HUDEP-2 (cell line): ENCODE measurements at regions not wholly inside any gene's neighbourhood (a gene's known extent, or its start where the extent isn't known, plus 50 kb on each side); places are given as distances from the start of the nearest gene placed in this dataset.
A peak's percentile ranks its signal among the peaks of the same experiment; 100 is the strongest.
"Not testable (repeated sequence)": the region's sequence is repeated elsewhere in the genome, so short reads cannot be mapped to it uniquely, and the experiment has no call there.

Experiments used
- DNase-seq, 76 experiments: peaks; one replicate each; lab custom pipeline; 2025; ENCODE audit not compliant: unreplicated experiment in 76 of 76; lab: John Stamatoyannopoulos, UW

GRCh38 chr5:54885636-54886035 is 99.8 kb downstream of the ESM1 start:
- DNase-seq = no peak

DNA sequence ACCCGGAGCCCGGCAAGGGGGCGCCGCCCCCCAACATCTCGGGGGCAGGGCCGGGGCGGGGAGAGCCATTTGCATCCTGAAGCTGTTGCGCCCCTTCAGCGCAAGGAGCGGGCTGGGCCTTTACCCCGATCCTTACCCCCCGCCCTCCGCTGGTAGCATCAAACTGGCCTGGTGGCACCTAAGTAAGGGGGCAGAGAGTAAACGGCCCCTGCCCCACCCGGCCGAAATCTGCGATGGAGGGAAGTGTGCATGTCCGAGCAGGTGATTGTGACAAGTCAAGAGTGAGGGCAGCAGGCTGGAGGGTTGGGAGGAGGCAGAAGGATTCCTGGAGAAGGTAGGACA is 101.2 kb downstream of the ESM1 start:
- DNase-seq = no peak

- no peak for DNase-seq
Measured at GRCh38 chr5:54883374-54884194, 101.8 kb downstream of the ESM1 start.

DNA sequence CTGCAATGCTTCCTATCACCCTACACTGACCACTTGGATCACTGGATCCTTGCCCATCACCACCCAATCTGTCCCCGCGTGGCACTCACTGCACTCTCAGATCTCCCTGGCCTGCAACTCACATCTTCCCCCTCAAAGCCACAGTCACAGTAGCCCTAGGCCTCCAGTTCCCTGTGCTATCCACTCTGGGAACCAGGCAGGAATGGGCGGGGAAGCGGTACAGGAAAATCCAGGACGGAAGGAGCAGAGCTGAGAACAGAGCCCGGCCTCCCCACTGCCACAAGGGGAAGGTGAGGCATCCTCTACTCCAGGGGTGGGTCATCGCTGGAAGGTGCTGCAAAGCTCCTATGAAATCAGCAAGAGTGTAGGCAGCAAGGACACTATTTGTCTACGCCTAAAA is 102.6 kb downstream of the ESM1 start:
- DNase-seq = no peak

- no peak for DNase-seq
Measured at GRCh38 chr5:54882101-54882500, 103.3 kb downstream of the ESM1 start.

GRCh38 chr5:54881286-54882005 is 103.9 kb downstream of the ESM1 start:
- DNase-seq = no peak

GRCh38 chr5:54876976-54877375 is 108.4 kb downstream of the ESM1 start:
- no peak for DNase-seq

GRCh38 chr5:54876556-54876955 is 108.8 kb downstream of the ESM1 start:
- DNase-seq = no peak

GRCh38 chr5:54874337-54875021 is 110.9 kb downstream of the ESM1 start:
- DNase-seq = no peak

DNA sequence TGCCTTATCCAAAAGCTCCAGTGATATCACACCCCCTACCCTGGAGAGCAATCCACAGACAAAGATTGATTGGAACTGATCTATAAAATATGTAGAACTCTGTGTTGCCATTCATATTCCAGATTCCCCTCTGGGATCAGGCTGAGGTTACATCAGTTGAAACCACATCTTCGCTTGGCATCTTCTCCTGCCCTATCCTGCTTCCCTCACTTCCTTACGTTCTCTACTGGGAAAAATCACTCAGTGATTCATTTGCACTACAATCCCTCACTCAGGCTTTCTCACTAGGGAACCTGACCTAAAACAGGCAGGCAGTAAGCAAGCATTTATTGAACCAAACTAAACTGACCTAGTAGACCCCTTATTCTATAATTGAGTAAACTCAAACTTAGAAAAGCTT is 111.7 kb downstream of the ESM1 start:
- DNase-seq = no peak

- no peak for DNase-seq
Measured at GRCh38 chr5:54872810-54873209, 112.6 kb downstream of the ESM1 start.

- no peak for DNase-seq
Measured at GRCh38 chr5:54870271-54870670, 115.1 kb downstream of the ESM1 start.

GRCh38 chr5:54869691-54870090 is 115.7 kb downstream of the ESM1 start:
- no peak for DNase-seq

DNA sequence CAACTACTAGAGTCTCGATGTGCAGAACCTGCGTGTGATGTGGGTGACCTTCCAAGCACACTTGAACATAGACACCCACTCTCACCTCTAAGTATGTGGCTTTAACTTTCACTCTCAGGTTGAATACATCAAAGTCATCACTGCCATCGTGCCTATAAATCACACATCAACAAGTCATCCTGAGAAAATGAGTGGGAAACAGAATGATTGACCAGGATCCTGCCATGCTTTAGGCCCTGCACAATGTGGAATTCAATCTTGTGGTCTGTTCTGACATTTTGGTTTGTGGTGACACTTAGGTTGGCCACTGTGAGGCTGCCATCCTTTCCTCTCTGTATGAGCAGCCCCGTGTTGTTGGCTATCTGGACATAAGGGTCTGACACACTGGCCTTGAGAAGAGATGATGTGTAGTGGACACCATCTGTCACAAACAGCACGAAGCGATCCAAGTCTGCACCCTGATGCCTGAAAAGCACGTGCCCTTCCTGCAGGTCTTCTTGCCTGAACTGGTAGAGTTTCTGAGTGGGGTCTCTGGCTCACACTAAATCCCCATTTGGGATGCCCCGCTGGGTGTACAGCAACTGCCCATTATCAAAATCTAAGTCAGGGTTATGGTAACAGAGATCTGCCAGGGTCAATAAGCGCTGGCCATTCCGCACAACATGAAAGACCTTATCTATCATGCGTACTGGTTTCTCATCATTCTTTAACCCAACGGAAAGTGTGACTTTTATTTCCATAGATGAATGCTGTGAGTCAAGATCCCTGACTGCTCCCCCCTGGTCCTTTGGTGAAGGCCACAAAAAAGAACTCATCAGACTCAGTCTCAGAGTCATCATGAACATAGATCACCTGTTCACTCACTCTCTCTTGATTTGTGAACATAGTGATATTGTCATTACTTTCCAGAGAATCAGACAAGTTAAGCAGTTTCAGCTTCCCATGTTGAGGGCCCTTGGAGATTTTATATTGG is 116.6 kb downstream of the ESM1 start:
- no peak for DNase-seq

GRCh38 chr5:54867310-54867944 is 118.0 kb downstream of the ESM1 start:
- DNase-seq = peak in 20 of 76 experiments; percentile 3 to 42 (median 10)

DNA sequence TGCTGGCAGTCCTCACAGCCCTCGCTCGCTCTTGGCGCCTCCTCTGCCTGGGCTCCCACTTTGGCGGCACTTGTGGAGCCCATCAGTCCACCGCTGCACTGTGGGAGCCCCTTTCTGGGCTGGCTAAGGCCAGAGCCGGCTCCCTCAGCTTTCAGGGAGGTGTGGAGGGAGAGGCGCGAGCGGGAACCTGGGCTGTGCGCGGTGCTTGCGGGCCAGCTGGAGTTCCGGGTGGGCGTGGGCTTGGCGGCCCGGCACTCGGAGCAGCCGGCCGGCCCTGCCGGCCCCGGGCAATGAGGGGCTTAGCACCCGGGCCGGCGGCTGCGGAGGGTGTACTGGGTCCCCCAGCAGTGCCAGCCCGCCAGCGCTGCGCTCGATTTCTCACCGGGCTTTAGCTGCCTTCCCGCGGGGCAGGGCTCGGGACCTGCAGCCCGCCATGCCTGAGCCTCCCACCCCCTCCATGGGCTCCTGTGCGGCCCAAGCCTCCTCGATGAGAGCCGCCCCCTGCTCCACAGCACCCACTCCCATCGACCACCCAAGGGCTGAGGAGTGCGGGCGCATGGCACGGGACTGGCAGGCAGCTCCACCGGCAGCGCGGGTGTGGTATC is 120.4 kb downstream of the ESM1 start:
- not testable (repeated sequence) for DNase-seq

GRCh38 chr5:54862036-54862435 is 123.4 kb downstream of the ESM1 start:
- no peak for DNase-seq

GRCh38 chr5:54861212-54861894 is 124.0 kb downstream of the ESM1 start:
- no peak for DNase-seq

DNA sequence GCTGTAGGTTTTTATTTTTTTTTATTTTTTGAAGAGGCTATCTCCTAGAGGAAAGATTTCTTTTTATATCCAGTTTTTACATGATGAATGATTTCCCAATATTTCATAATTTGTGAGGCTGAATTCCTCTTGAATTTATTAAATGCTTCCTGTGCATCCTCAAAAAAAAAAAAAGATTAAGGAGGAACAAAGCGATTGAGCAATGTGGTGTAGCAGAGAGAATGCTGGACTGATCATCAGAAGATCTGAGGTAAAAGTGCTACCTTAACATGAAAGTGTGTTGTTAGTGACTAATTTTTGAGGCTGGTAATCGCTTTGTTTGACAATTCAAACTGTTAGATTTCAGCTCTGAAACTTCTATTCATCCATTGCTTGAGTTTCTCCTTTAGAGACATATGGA is 125.1 kb downstream of the ESM1 start:
- no peak for DNase-seq
